HG02571 (cell line): ENCODE measurements at regions not wholly inside any gene's neighbourhood (a gene's known extent, or its start where the extent isn't known, plus 50 kb on each side); places are given as distances from the start of the nearest gene placed in this dataset.
"Not testable (repeated sequence)": the region's sequence is repeated elsewhere in the genome, so short reads cannot be mapped to it uniquely, and the experiment has no call there.

Experiments
- ATAC-seq: cut with Tn5 transposase; IDR thresholded peaks from one replicate; pipeline ENCODE4 v1.9.1; 2021; ENCODE audit warnings: mild to moderate bottlenecking, moderate library complexity; ENCODE audit not compliant: unreplicated experiment

DNA sequence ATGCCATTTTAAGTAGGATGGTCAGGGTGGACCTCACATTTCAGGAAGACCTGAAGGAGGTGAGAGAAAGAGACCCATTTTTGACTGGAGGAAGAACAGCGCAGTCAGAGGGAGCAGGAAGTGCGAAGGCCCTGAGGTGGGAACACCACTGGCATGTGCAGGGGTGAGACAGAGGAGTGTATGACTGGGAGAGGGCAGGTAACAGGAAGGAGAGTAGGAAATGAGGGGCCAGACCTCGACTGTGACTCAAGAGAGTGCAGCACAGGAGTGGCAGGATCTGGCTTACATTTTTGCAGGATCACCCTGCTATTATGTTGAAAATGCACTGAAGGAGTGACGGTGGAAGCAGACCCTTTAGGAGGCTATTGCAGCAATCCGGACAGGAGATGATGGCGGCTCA is 117.7 kb upstream of the CDYL start:
- no peak for ATAC-seq

DNA sequence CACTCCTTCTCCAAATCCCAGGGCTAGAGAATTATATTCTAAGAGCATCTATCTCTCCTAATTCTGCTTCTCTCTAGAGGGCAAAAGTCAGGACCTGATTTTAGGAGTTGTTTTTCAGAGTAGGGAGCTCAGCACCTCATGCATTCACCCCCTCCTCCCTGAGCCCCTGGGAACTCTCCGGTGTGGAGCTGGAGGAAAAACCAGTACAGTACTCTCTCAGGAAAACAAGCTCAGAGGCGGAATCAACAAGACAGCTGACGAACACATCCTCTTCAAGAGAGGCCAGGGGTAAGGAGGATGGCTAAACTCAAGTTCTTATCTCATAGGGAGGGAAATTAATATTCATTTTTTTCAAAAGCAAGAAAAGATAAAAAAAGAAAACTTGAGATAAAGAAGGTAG is 120.1 kb upstream of the CDYL start:
- no peak for ATAC-seq

- ATAC-seq: no peak
Measured at GRCh38 chr6:4655196-4656025, 120.8 kb upstream of the CDYL start.

- ATAC-seq: no peak
Measured at GRCh38 chr6:4653141-4653540, 123.1 kb upstream of the CDYL start.

GRCh38 chr6:4651831-4652467 is 124.3 kb upstream of the CDYL start:
- no peak for ATAC-seq

GRCh38 chr6:4649728-4650127 is 126.5 kb upstream of the CDYL start:
- no peak for ATAC-seq

- no peak for ATAC-seq
Measured at GRCh38 chr6:4647414-4648365, 128.5 kb upstream of the CDYL start.

GRCh38 chr6:4645713-4646360 is 130.4 kb upstream of the CDYL start:
- ATAC-seq: no peak

DNA sequence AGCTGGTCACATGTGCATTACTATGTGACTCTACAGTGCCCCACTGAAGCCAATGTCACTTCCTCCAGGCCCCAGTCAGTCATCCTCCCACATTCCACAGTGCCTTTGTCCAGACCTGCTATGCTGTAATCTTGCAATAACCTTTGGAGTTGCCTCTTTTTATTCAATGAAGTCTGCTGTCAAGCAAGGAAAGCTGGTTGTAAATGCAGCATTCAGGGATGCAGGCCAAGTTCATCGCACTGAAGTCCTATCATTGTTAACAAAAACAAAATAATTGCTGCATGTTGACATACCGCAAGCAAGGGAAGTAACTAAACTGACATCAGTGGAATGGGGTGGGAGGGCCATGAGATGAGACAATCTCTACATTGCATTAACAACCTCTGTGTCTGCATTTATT is 131.2 kb upstream of the CDYL start:
- ATAC-seq: no peak

DNA sequence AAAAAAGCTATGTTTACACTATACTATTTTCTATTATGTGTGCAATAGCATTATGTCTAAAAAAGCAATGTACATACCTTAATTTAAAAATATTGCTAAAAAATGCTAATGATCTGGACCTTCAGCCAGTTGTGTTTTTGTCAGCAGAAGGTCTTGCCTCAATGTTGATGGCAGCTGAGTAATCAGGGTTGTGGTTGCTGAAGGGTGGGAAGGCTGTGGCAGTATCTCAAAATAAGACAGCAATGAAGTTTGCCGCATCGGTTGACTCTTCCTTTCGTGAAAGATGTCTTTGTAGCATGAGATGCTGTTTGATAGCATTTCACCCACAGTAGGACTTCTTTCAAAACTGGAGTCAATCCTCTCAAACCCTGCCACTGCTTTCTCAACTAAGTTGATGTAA is 134.7 kb upstream of the CDYL start:
- ATAC-seq: no peak

- no peak for ATAC-seq
Measured at GRCh38 chr6:4640139-4640538, 136.1 kb upstream of the CDYL start.

GRCh38 chr6:4638641-4639040 is 137.6 kb upstream of the CDYL start:
- ATAC-seq: no peak

DNA sequence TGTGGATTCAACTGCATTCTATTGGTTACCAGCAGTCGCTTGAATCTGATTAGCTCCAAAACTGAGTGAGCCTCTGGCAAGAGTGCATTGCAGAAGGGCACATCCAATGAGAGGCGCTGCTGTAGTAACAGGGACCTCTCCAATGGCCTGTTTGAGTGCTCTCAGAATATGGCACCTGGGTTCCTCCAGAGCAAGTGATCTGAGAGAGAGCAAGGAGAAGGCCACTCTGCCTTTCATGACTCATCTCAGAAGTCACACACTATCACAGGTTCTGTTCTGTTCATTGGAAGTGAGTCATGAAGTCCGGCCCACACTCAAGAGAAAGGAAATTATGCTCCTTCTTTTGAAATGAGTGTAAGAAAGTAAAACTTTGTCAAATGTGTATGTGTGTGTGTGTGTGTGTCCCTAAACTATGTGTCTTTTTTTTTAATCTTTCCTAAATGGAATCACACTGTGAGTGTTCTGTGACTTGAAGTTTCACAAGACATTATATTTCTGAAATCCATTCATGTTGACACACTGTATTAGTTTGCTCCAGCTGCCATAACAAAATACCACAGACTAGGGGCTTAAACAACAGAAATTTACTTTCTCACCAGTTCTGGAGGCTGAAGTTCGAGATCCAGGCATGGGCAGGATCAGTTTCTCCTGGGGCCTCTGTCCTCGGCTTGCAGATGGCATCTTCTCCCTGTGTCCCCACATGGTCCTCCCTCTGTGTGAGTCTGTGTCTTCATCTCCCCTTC is 138.3 kb upstream of the CDYL start:
- ATAC-seq: no peak

GRCh38 chr6:4636881-4637224 is 139.4 kb upstream of the CDYL start:
- ATAC-seq: no peak

- no peak for ATAC-seq
Measured at GRCh38 chr6:4636191-4636880, 139.9 kb upstream of the CDYL start.

DNA sequence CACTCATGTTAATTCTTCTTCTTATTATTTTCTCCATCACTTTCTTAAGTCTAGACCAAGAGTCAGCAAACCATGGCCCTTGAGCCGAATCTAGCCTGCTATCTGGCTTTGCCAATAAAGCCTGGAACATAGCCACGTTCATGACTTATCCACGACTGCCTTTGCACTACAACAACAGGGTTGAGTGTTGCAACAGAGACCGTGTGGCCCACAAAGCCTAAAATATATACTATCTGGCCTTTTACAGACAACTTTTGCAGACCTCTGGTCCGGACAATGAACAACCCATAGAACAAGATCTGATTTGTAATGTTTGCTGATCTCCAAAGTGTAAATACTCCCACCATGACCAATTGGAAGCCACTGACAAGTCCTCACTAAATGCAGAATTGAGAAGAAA is 140.5 kb upstream of the CDYL start:
- ATAC-seq: no peak

DNA sequence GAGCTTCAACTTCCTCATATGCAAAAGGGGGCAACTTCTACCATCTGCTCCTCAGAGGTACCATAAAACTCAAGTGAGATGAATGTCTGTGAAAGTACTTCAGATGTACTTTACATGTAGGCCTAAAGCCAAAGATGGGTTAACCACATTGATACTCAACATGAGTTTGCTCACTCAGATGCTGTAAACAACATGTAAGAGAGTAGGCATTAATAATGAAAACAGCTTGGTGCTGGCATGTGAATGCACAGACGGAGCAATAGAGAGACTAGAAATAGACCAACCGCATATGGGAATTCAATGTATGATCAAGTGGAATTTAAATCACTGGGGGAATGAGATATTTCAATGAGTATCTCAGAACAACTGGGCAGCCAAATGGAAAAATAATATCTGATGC is 143.8 kb upstream of the CDYL start:
- ATAC-seq: no peak

- ATAC-seq: not testable (repeated sequence)
Measured at GRCh38 chr6:4629789-4630188, 146.4 kb upstream of the CDYL start.

DNA sequence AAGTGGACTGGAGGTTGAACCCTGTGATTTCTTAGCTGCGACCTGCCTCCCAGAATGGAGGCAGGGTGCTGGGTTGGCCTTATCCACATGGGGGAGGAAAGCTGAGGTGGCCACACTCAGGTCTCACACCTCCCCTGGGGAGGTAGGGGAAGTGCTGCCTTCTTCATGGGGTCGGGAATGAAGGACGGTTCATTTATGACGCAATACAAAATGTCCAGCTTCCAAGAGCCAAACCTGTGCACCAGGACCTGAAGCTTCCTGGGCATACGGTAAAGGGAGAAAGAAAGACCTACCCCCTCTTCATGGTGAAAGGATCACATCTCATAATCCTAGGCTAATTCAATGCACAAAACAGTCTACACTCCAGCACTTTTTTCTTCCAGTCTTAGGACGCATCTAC is 150.6 kb upstream of the CDYL start:
- no peak for ATAC-seq

GRCh38 chr6:4624726-4625125 is 151.5 kb upstream of the CDYL start:
- no peak for ATAC-seq
